Esophagus squamous epithelium (tissue), 5 donors: ENCODE measurements at regions not wholly inside any gene's neighbourhood (a gene's known extent, or its start where the extent isn't known, plus 50 kb on each side); places are given as distances from the start of the nearest gene placed in this dataset.
"Not testable (repeated sequence)": the region's sequence is repeated elsewhere in the genome, so short reads cannot be mapped to it uniquely, and the experiment has no call there.

Experiments
- DNase-seq: peaks from one replicate; lab custom pipeline; 2025; lab: John Stamatoyannopoulos, UW
- H3K27ac ChIP-seq, 4 donors: fragments of 200-600 bp; sonication (generic); one replicate each; pipeline ENCODE4 v1.5.1; 2016 to 2019; ENCODE audit warnings: mild to moderate bottlenecking in 1 of 4
- H3K27me3 ChIP-seq, 4 donors: fragments of 200-600 bp; sonication (generic); 1 replicate in 3 of 4; 2 replicates in 1 of 4; pipeline versions ENCODE4 v1.5.1 to v1.6.0; 2017 to 2021; ENCODE audit warnings: antibody characterized with exemption in 1 of 4
- H3K36me3 ChIP-seq, 3 donors: fragments of 200-600 bp; sonication (generic); one replicate each; pipeline ENCODE4 v1.5.1; 2016 to 2019
- H3K4me1 ChIP-seq, 3 donors: fragments of 200-600 bp; sonication (generic); one replicate each; pipeline ENCODE4 v1.5.1; 2017 to 2019
- H3K4me3 ChIP-seq, 4 donors: fragments of 200-600 bp; sonication (generic); 1 replicate in 3 of 4; 2 replicates in 1 of 4; pipeline ENCODE4 v1.5.1; 2016 to 2019; ENCODE audit warnings: mild to moderate bottlenecking in 2 of 4, moderate library complexity in 1 of 4
- H3K9me3 ChIP-seq, 3 donors: fragments of 200-600 bp; sonication (generic); one replicate each; pipeline ENCODE4 v1.5.1; 2016 to 2019
- CTCF ChIP-seq, 6 experiments: fragments of 450-650 bp in 4 of 6; fragments of 200-600 bp in 2 of 6; sonication (generic) in 2 of 6; IDR thresholded peaks; one replicate each; pipeline ENCODE4 v1.5.1; 2016 to 2019; ENCODE audit warnings: antibody characterized with exemption in 6 of 6, mild to moderate bottlenecking in 4 of 6, moderate library complexity in 4 of 6
- POLR2A ChIP-seq, 4 donors: fragments of 450-650 bp; IDR thresholded peaks; one replicate each; pipeline ENCODE4 v1.6.1; 2017; ENCODE audit warnings: antibody characterized with exemption in 4 of 4, mild to moderate bottlenecking in 4 of 4, moderate library complexity in 3 of 4
- WGBS, 2 donors: methylation state at CpG; one replicate each; pipeline ENCODE4 v1.1.5; 2018; 5-methylcytosine and 5-hydroxymethylcytosine counted together
- intact Hi-C: fragments of 100-400 bp; cut with DNase I; formaldehyde crosslinking; loops from one replicate; pipeline ENCODE4 v1.15.0; 2022
- donor health status: DM: yes; HTN: yes; CAD: no.

DNA sequence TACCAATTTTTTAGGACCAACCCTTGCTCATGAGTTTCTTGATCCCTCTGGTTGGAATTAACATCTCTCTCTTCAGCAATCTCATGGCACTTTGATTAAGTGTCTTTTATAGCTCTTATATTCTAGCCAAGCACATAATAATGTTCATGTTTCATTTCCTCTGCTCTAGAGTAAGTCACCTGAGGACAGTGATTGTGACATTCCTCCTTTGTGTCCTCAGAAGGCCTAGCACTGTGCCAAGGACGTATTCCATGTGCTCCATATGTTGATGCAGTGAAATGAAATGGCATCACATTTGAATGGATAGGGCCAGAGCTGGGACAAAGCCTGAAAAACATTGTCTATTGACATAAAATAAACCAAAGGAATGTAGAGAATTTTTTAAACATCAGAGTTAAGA lies 322.8 kb upstream of the PRICKLE1 start:
- H3K4me3 ChIP-seq: no peak overlapping the region
- no peaks in the 10 kb centered on the region for H3K9me3 ChIP-seq
- no peaks in the 10 kb centered on the region for H3K36me3 ChIP-seq
- no peak for TF ChIP-seq CTCF (IDR thresholded peaks at IDR 0.05)
- no peak for TF ChIP-seq POLR2A (IDR thresholded peaks at IDR 0.05)
- H3K4me1 ChIP-seq: no peaks in the 10 kb centered on the region
- DNase-seq: no peak
- 58 to 100% methylated on average over 1 of the region's 1 CpG for WGBS, 2 donors
- no peak overlapping the region for H3K27ac ChIP-seq
- H3K27me3 ChIP-seq: no peaks in the 10 kb centered on the region
- intact Hi-C loops: no loop called here

DNA sequence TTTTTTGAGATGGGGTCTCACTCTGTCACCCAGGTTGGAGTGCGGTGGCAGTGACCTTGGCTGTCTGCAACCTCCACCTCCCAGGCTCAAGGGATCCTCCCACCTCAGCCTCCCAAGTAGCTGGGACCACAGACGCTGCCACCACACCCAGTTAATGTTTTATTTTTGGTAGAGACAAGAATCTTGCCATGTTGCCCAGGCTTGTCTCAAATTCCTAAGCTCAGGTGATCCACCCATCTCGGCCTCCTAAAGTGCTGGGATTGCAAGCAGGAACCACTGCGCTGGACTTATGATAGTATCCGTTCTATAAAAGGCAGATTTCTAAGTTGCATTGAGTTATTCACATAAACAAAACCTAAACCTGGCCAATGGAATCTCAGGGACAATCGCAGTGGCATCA lies 321.1 kb upstream of the PRICKLE1 start:
- no peak for TF ChIP-seq CTCF (IDR thresholded peaks at IDR 0.05)
- TF ChIP-seq POLR2A (IDR thresholded peaks at IDR 0.05): no peak
- 57 to 66% methylated on average over 4 to 6 of the region's 6 CpGs for WGBS, 2 donors
- H3K9me3 ChIP-seq: no peaks in the 10 kb centered on the region

DNA sequence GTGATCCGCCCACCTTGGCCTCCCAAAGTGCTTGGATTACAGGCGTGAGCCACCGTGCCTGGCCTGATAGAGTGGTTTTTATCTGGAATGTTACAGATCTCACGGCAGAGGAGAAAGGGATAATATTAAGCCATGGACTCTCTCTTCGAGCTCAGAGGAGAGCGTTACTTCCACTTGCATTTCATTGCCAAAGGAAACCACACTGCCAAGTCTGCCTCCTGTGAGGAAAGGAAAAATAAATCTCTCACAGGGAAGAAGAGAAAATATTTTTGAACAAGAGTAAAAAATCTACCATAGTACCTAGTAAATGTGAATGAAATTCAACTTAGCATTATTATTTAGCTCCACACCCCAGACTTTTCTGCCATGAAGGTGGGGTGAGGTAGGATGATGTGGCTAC lies 319.2 kb upstream of the PRICKLE1 start:
- Histone ChIP-seq H3K36me3 (no peaks in the 10 kb centered on the region), H3K27me3 (no peaks in the 10 kb centered on the region), H3K4me1 (no peaks in the 10 kb centered on the region), H3K27ac (no peak overlapping the region), H3K9me3 (no peaks in the 10 kb centered on the region), H3K4me3 (no peak overlapping the region)
- 61 to 81% methylated on average over 3 to 4 of the region's 6 CpGs for WGBS, 2 donors
- TF ChIP-seq CTCF (IDR thresholded peaks at IDR 0.05): no peak
- TF ChIP-seq POLR2A (IDR thresholded peaks at IDR 0.05): no peak
- intact Hi-C loops: no loop called here
- no peak for DNase-seq

More for the DNA sequence above, 321.1 kb upstream of the PRICKLE1 start:
- DNase-seq: no peak
- no peak overlapping the region for H3K27ac ChIP-seq
- no peaks in the 10 kb centered on the region for H3K4me1 ChIP-seq
- intact Hi-C loops: no loop called here
- H3K36me3 ChIP-seq: no peaks in the 10 kb centered on the region
- no peaks in the 10 kb centered on the region for H3K27me3 ChIP-seq
- H3K4me3 ChIP-seq: no peak overlapping the region

GRCh38 chr12:42906801-42907200 lies 317.3 kb upstream of the PRICKLE1 start:
- H3K9me3 ChIP-seq, H3K4me3 ChIP-seq, H3K36me3 ChIP-seq, H3K27me3 ChIP-seq, H3K27ac ChIP-seq, DNase-seq, intact Hi-C loops, H3K4me1 ChIP-seq: not testable (repeated sequence)
- WGBS, 2 donors: 66 to 92% methylated on average over 2 of the region's 2 CpGs

DNA sequence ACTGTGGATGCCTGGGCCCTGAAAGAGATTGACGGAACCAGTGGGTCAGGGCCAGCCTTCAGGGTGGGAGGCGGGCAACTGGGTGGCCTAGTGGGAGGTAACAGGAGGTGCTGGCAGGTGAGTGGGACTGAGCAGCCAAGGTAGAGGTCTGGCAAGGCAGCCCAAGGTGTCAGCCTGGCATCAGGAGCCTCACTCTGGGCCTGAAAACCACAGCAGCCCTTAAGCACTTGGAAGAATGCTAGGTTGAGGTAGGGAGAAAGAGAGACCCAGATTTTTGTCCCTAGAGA lies 315.8 kb upstream of the PRICKLE1 start:
- Histone ChIP-seq H3K4me3 (no peak overlapping the region), H3K4me1 (no peaks in the 10 kb centered on the region), H3K27ac (no peak overlapping the region), H3K9me3 (no peaks in the 10 kb centered on the region), H3K27me3 (no peaks in the 10 kb centered on the region), H3K36me3 (no peaks in the 10 kb centered on the region)
- intact Hi-C loops: no loop called here
- TF ChIP-seq POLR2A (IDR thresholded peaks at IDR 0.05) (no peak), CTCF (IDR thresholded peaks at IDR 0.05) (no peak)
- WGBS, 2 donors: 83 to 88% methylated on average over 2 of the region's 2 CpGs
- DNase-seq: no peak

DNA sequence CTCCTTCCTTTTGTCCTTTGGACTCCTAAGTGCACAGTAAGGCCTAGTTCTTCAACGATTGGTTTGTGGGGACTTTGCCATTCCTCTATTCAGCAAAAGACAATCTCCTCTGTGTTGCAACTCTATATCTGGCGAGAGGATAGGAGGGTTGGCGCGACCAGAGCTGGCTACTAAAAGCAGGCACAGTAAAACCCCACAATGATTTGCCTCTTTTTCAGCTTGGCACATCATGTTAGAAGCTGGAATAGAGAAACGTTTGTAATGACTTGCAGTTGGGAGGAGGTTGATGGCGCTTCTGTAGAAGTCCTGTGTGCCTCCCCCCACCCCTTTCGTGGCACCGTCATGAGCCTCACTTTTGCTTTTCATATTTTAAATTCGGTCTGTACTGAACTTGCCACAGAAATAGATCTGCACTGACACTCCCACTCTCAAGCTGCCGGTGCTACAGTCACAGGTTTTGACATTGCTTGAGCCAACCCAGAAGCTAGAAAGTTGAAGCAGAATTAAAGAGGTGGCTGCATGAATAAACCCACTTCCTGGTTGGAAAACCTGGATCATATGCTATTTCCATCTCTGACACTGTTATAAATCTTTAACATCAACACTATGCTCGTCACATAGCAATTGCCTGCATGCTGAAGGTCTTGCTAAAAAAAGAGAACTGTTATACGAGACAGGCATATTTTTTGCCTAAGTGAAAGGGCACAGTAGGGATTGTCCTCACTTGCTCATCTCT lies 315.3 kb upstream of the PRICKLE1 start:
- Histone ChIP-seq H3K4me1 (no peaks in the 10 kb centered on the region), H3K27ac (no peak overlapping the region), H3K4me3 (no peak overlapping the region), H3K36me3 (no peaks in the 10 kb centered on the region), H3K27me3 (no peaks in the 10 kb centered on the region), H3K9me3 (no peaks in the 10 kb centered on the region)
- no peak for DNase-seq
- TF ChIP-seq CTCF (IDR thresholded peaks at IDR 0.05) (no peak), POLR2A (IDR thresholded peaks at IDR 0.05) (no peak)
- 73 to 79% methylated on average over 12 of the region's 12 CpGs for WGBS, 2 donors
- intact Hi-C loops: no loop called here
